Brain microvascular endothelial cell (primary cell): ENCODE measurements at regions not wholly inside any gene's neighbourhood (a gene's known extent, or its start where the extent isn't known, plus 50 kb on each side); places are given as distances from the start of the nearest gene placed in this dataset.

Experiments used
- DNase-seq: peaks from one replicate; pipeline ENCODE4 v3.0.0-alpha.2; 2020
- H3K27ac ChIP-seq: fragments of 250-450 bp; sonication (Bioruptor Pico); 2 replicates; pipeline ENCODE4 v1.5.1; 2020; ENCODE audit warnings: mild to moderate bottlenecking, moderate library complexity
- H3K27me3 ChIP-seq: fragments of 250-450 bp; sonication (Bioruptor Pico); replicated peaks from 2 replicates; pipeline ENCODE4 v1.5.1; 2020; ENCODE audit warnings: mild to moderate bottlenecking
- H3K36me3 ChIP-seq: fragments of 250-450 bp; sonication (Bioruptor Pico); replicated peaks from 2 replicates; pipeline ENCODE4 v1.5.1; 2020; ENCODE audit warnings: mild to moderate bottlenecking
- H3K4me3 ChIP-seq: 2 replicates; pipeline ENCODE4 v1.5.1; 2011; ENCODE audit warnings: low read depth, mild to moderate bottlenecking, control low read depth, low read length, moderate library complexity
- CTCF ChIP-seq: IDR thresholded peaks from 2 replicates; pipeline ENCODE4 v1.5.1; 2011; ENCODE audit warnings: low read depth, mild to moderate bottlenecking, moderate library complexity, low read length, control low read depth, inconsistent platforms; ENCODE audit errors: missing control alignments
- in situ Hi-C: cut with HindIII; loops from 2 replicates; pipeline ENCODE4 v1.10.0; 2017; ENCODE audit warnings: low sequenced_read_pairs, low pct_ligation_motif_present

- Histone ChIP-seq H3K4me3 (no peak overlapping the region), H3K27ac (no peak overlapping the region), H3K27me3 (no peaks in the 10 kb centered on the region), H3K36me3 (no peaks in the 10 kb centered on the region)
- TF ChIP-seq CTCF: no peak
- DNase-seq: no peak
- in situ Hi-C loops: no loop called here
Measured at GRCh38 chr7:10592604-10593003, 381.1 kb upstream of the PHF14 start.

GRCh38 chr7:10593080-10593479, 380.6 kb upstream of the PHF14 start:
- no peak for TF ChIP-seq CTCF
- no peak overlapping the region for H3K4me3 ChIP-seq
- H3K27me3 ChIP-seq: no peaks in the 10 kb centered on the region
- no peak for DNase-seq
- in situ Hi-C loops: no loop called here
- H3K27ac ChIP-seq: no peak overlapping the region
- H3K36me3 ChIP-seq: no peaks in the 10 kb centered on the region

- TF ChIP-seq CTCF: no peak
- Histone ChIP-seq H3K4me3 (no peak overlapping the region), H3K36me3 (no peaks in the 10 kb centered on the region), H3K27me3 (no peaks in the 10 kb centered on the region), H3K27ac (no peak overlapping the region)
- in situ Hi-C loops: no loop called here
- DNase-seq: no peak
Measured at GRCh38 chr7:10596827-10597226, 376.8 kb upstream of the PHF14 start.

GRCh38 chr7:10604128-10604527, 369.5 kb upstream of the PHF14 start:
- DNase-seq: no peak
- H3K27me3 ChIP-seq: no peaks in the 10 kb centered on the region
- H3K36me3 ChIP-seq: no peaks in the 10 kb centered on the region
- in situ Hi-C loops: no loop called here
- no peak for TF ChIP-seq CTCF
- no peak overlapping the region for H3K4me3 ChIP-seq
- no peak overlapping the region for H3K27ac ChIP-seq

- Histone ChIP-seq H3K36me3 (no peaks in the 10 kb centered on the region), H3K4me3 (no peak overlapping the region), H3K27me3 (no peaks in the 10 kb centered on the region), H3K27ac (no peak overlapping the region)
- in situ Hi-C loops: no loop called here
- no peak for DNase-seq
- TF ChIP-seq CTCF: no peak
Measured at GRCh38 chr7:10612950-10613349, 360.7 kb upstream of the PHF14 start.

GRCh38 chr7:10618953-10619352, 354.7 kb upstream of the PHF14 start:
- no peak for DNase-seq
- Histone ChIP-seq H3K27ac (no peak overlapping the region), H3K4me3 (no peak overlapping the region), H3K27me3 (no peaks in the 10 kb centered on the region), H3K36me3 (no peaks in the 10 kb centered on the region)
- in situ Hi-C loops: no loop called here
- no peak for TF ChIP-seq CTCF
